Endothelial cell of umbilical vein (primary cell): ENCODE measurements at regions not wholly inside any gene's neighbourhood (a gene's known extent, or its start where the extent isn't known, plus 50 kb on each side); places are given as distances from the start of the nearest gene placed in this dataset.

Experiments used
- BruUV-seq: library from RNA; stranded (reverse); fragments of 400-500 nt; replicated peaks from 2 replicates; lab custom pipeline; 2021; lab: Mats Ljungman, UMichigan
- CTCF ChIA-PET: fragments of 300-600, 350-600 bp; sonication (Branson Sonifier 250); formaldehyde crosslinking; loops from one replicate; lab custom pipeline; 2021; ENCODE audit warnings: antibody characterized with exemption, inconsistent platforms; lab: Charles Lee
- POLR2A ChIA-PET: fragments of 300-600, 350-600 bp; sonication (Branson Sonifier 250); formaldehyde crosslinking; loops from one replicate; lab custom pipeline; 2021; ENCODE audit warnings: antibody characterized with exemption, inconsistent platforms; lab: Charles Lee
- DNase-seq: peaks from one replicate; pipeline ENCODE4 v3.0.0-alpha.2; 2011; ENCODE audit warnings: low read depth, low spot score
- FAIRE-seq: peaks from 2 replicates; lab custom pipeline; 2011; peaks lifted over from hg19 to GRCh38; lab: Jason Lieb, UNC
- H2AFZ ChIP-seq: 2 replicates; pipeline ENCODE4 v1.6.0; 2012; ENCODE audit warnings: low read depth, low read length, control low read depth, inconsistent platforms
- H3K27ac ChIP-seq: 2 replicates; pipeline ENCODE4 v1.5.1; 2011; ENCODE audit warnings: low read depth, mild to moderate bottlenecking, control low read depth, low read length, moderate library complexity; ENCODE audit not compliant: insufficient read depth
- H3K27me3 ChIP-seq, 2 experiments: 2 replicates each; pipeline versions ENCODE4 v1.6.0 to v1.6.1; 2011; ENCODE audit warnings: low read length in 2 of 2, mixed read lengths in 1 of 2; ENCODE audit not compliant: control insufficient read depth in 2 of 2, insufficient read depth in 2 of 2
- H3K36me3 ChIP-seq, 2 experiments: 2 replicates in 1 of 2; 3 replicates in 1 of 2; pipeline ENCODE4 v1.5.1; 2011; ENCODE audit warnings: low read length in 2 of 2, mild to moderate bottlenecking in 1 of 2, moderate library complexity in 1 of 2; ENCODE audit not compliant: control insufficient read depth in 2 of 2, insufficient read depth in 2 of 2; ENCODE audit errors: extremely low read depth in 1 of 2
- H3K4me1 ChIP-seq: 3 replicates; pipeline ENCODE4 v1.5.1; 2011; ENCODE audit warnings: mild to moderate bottlenecking, low read length; ENCODE audit not compliant: control insufficient read depth, insufficient read depth; ENCODE audit errors: extremely low read depth
- H3K4me2 ChIP-seq: 2 replicates; pipeline ENCODE4 v1.6.1; 2011; ENCODE audit warnings: low read length, control low read depth, mixed read lengths; ENCODE audit not compliant: insufficient read depth
- H3K4me3 ChIP-seq, 3 experiments: fragments of 200-600 bp in 1 of 3; sonication (generic), shearing (Covaris generic) in 1 of 3; replicated peaks in 1 of 3; 2 replicates each; pipeline ENCODE4 v1.5.1; 2011 to 2016; ENCODE audit warnings: control low read depth in 3 of 3, low read length in 3 of 3, mild to moderate bottlenecking in 2 of 3, inconsistent platforms in 1 of 3, low read depth in 1 of 3, moderate library complexity in 1 of 3; ENCODE audit not compliant: insufficient read depth in 1 of 3
- H3K79me2 ChIP-seq: 2 replicates; pipeline ENCODE4 v1.6.0; 2012; ENCODE audit warnings: low read length, inconsistent platforms; ENCODE audit not compliant: control insufficient read depth, insufficient read depth
- H3K9ac ChIP-seq: replicated peaks from 2 replicates; pipeline ENCODE3; 2011; ENCODE audit warnings: low read length, control low read depth; ENCODE audit not compliant: insufficient read depth; ENCODE audit errors: extremely low read depth
- H3K9me1 ChIP-seq: replicated peaks from 3 replicates; pipeline ENCODE4 v1.6.0; 2011; ENCODE audit warnings: mild to moderate bottlenecking, low read length; ENCODE audit not compliant: control insufficient read depth, insufficient read depth; ENCODE audit errors: extremely low read depth
- H3K9me3 ChIP-seq: replicated peaks from 2 replicates; pipeline ENCODE4 v1.5.1; 2012; ENCODE audit warnings: low read length, inconsistent platforms; ENCODE audit not compliant: control insufficient read depth, insufficient read depth
- H4K20me1 ChIP-seq: replicated peaks from 2 replicates; pipeline ENCODE3; 2011; ENCODE audit warnings: mild to moderate bottlenecking, low read length; ENCODE audit not compliant: control insufficient read depth, insufficient read depth; ENCODE audit errors: extremely low read depth
- CTCF ChIP-seq, 2 donors: IDR thresholded peaks; 1 replicate in 1 of 2; 2 replicates in 1 of 2; pipeline ENCODE4 v1.5.1; 2011; ENCODE audit warnings: low read length in 2 of 2, mild to moderate bottlenecking in 2 of 2, moderate library complexity in 2 of 2, control low read depth in 1 of 2, inconsistent platforms in 1 of 2, low read depth in 1 of 2; ENCODE audit not compliant: insufficient read depth in 1 of 2; ENCODE audit errors: extremely low read depth in 1 of 2
- EZH2 ChIP-seq: IDR thresholded peaks from 2 replicates; pipeline ENCODE4 v1.6.1; 2012; ENCODE audit warnings: borderline replicate concordance, low read depth, mild to moderate bottlenecking, moderate library complexity, low read length, inconsistent platforms; ENCODE audit not compliant: severe bottlenecking
- FOS ChIP-seq: IDR thresholded peaks from 2 replicates; pipeline ENCODE4 v1.6.1; 2011; ENCODE audit warnings: mild to moderate bottlenecking, low read length, moderate library complexity, borderline replicate concordance; ENCODE audit not compliant: insufficient read depth
- GATA2 ChIP-seq: IDR thresholded peaks from 2 replicates; pipeline ENCODE4 v1.7.0; 2011; ENCODE audit warnings: low read depth, mild to moderate bottlenecking, moderate library complexity, mixed read lengths, low read length; ENCODE audit not compliant: insufficient read length, insufficient read depth
- JUN ChIP-seq: IDR thresholded peaks from 2 replicates; pipeline ENCODE4 v1.6.1; 2011; ENCODE audit warnings: borderline replicate concordance, low read depth; ENCODE audit not compliant: insufficient read length, insufficient read depth
- MYC ChIP-seq: IDR thresholded peaks from one replicate; pipeline ENCODE4 v1.6.1; 2011; ENCODE audit warnings: mild to moderate bottlenecking, low read depth, low read length
- POLR2A ChIP-seq: IDR thresholded peaks from 2 replicates; pipeline ENCODE4 v1.6.1; 2012; ENCODE audit warnings: low read depth, mild to moderate bottlenecking, control low read depth, low read length
- POLR2AphosphoS5 ChIP-seq: IDR thresholded peaks from 2 replicates; pipeline ENCODE4 v1.6.1; 2012; ENCODE audit warnings: low read depth, mild to moderate bottlenecking, control low read depth, low read length, moderate library complexity; ENCODE audit not compliant: insufficient read depth
- dilution Hi-C: fragments of 300-500 bp; cut with MboI; formaldehyde crosslinking; loops from one replicate; pipeline ENCODE4 v1.15.0; 2019; ENCODE audit warnings: low sequenced_read_pairs; ENCODE audit not compliant: extremely low pct_ligation_motif_present
- intact Hi-C: fragments of 100-400 bp; cut with micrococcal nuclease; formaldehyde crosslinking; loops from one replicate; pipeline ENCODE4 v1.10.0; 2022

- Histone ChIP-seq H3K4me2 (no peak overlapping the region), H4K20me1 (no peaks in the 10 kb centered on the region), H3K36me3 (no peaks in the 10 kb centered on the region), H3K9ac (no peak overlapping the region), H3K27ac (no peak overlapping the region), H3K4me1 (no peaks in the 10 kb centered on the region), H3K4me3 (no peak overlapping the region), H3K9me3 (no peaks in the 10 kb centered on the region), H3K27me3 (no peaks in the 10 kb centered on the region), H3K79me2 (no peaks in the 10 kb centered on the region), H3K9me1 (no peaks in the 10 kb centered on the region), H2AFZ (no peak overlapping the region)
- ChIA-PET CTCF (no interaction called here), POLR2A (no interaction called here)
- dilution Hi-C loops (no loop called here), intact Hi-C loops (no loop called here)
- FAIRE-seq (no peak), DNase-seq (no peak)
- TF ChIP-seq FOS (no peak), CTCF (IDR thresholded peaks at IDR 0.05; ENCODE audit: extremely low read depth in 1 of 2, insufficient read depth in 1 of 2, low read depth in 1 of 2, low read length in 2 of 2) (no peak)
- BruUV-seq, result no TSS peak
These were observed 100.4 kb upstream of the FREM1 start for GRCh38 chr9:15010581-15010980.

GRCh38 chr9:15007698-15008097, 97.5 kb upstream of the FREM1 start:
- H3K27ac ChIP-seq, result no peak overlapping the region
- H4K20me1 ChIP-seq, result no peaks in the 10 kb centered on the region
- no peak overlapping the region for H3K4me2 ChIP-seq
- H3K9ac ChIP-seq, result no peak overlapping the region
- ChIA-PET CTCF (no interaction called here), POLR2A (no interaction called here)
- H3K27me3 ChIP-seq, result no peaks in the 10 kb centered on the region
- no peak for FAIRE-seq
- H3K79me2 ChIP-seq, result no peaks in the 10 kb centered on the region
- H3K4me3 ChIP-seq, result no peak overlapping the region
- TF ChIP-seq JUN, result no peak
- no peak for TF ChIP-seq POLR2AphosphoS5
- no peak for TF ChIP-seq MYC
- TF ChIP-seq FOS, result no peak
- TF ChIP-seq EZH2, result no peak
- TF ChIP-seq GATA2, result no peak
- TF ChIP-seq CTCF (IDR thresholded peaks at IDR 0.05; ENCODE audit: extremely low read depth in 1 of 2, insufficient read depth in 1 of 2, low read depth in 1 of 2, low read length in 2 of 2), result no peak
- TF ChIP-seq POLR2A, result no peak
- intact Hi-C loops (no loop called here), dilution Hi-C loops (no loop called here)
- DNase-seq, result no peak
- no peaks in the 10 kb centered on the region for H3K9me3 ChIP-seq
- no peaks in the 10 kb centered on the region for H3K36me3 ChIP-seq
- no peaks in the 10 kb centered on the region for H3K9me1 ChIP-seq
- H2AFZ ChIP-seq, result no peak overlapping the region
- no peaks in the 10 kb centered on the region for H3K4me1 ChIP-seq
- BruUV-seq, result no TSS peak
